ENCODE measurements at regions not wholly inside any gene's neighbourhood (a gene's known extent, or its start where the extent isn't known, plus 50 kb on each side); places are given as distances from the start of the nearest gene placed in this dataset.

- Histone ChIP-seq H3K36me3 (ENCODE audit: control insufficient read depth in 4 of 4, insufficient read depth in 4 of 4, low read length in 4 of 4) (no peaks in the 10 kb centered on the region), H3K4me1 (ENCODE audit: control insufficient read depth in 5 of 5, insufficient read depth in 5 of 5, low read length in 5 of 5) (peaks cover 0 to 6% (median 0%) of the 10 kb centered on the region in 5 donors), H3K9me3 (ENCODE audit: control insufficient read depth in 4 of 4, insufficient read depth in 3 of 4, low read length in 3 of 4) (no peaks in the 10 kb centered on the region), H3K27me3 (ENCODE audit: control insufficient read depth in 3 of 3, insufficient read depth in 3 of 3, low read length in 2 of 3) (no peaks in the 10 kb centered on the region), H3K4me3 (no peak overlapping the region), H3K27ac (ENCODE audit: low read depth in 1 of 2, low read length in 1 of 2) (no peak overlapping the region), H3K9ac (ENCODE audit: insufficient read depth in 1 of 2, low read length in 2 of 2) (no peak overlapping the region)
- TF ChIP-seq CTCF (IDR thresholded peaks at IDR 0.05; ENCODE audit: control extremely low read depth, extremely low read depth), result peak; percentile 14
- ATAC-seq (ENCODE audit: insufficient read depth, low FRiP score) (peak; percentile 34), DNase-seq (peak; percentile 46 to 80 (median 75))
- 13 to 21% methylated on average over 6 of the region's 6 CpGs for WGBS, 2 donors
These were observed 392.2 kb downstream of the ETS1 start for GRCh38 chr11:128195057-128195751.

GRCh38 chr11:128194216-128194615, 393.1 kb downstream of the ETS1 start:
- Histone ChIP-seq H3K27ac (ENCODE audit: low read depth in 1 of 2, low read length in 1 of 2) (no peak overlapping the region), H3K9me3 (ENCODE audit: control insufficient read depth in 4 of 4, insufficient read depth in 3 of 4, low read length in 3 of 4) (no peaks in the 10 kb centered on the region)

GRCh38 chr11:128193615-128194014, 393.7 kb downstream of the ETS1 start:
- Histone ChIP-seq H3K27me3 (ENCODE audit: control insufficient read depth in 3 of 3, insufficient read depth in 3 of 3, low read length in 2 of 3) (no peaks in the 10 kb centered on the region), H3K4me1 (ENCODE audit: control insufficient read depth in 5 of 5, insufficient read depth in 5 of 5, low read length in 5 of 5) (peaks cover 0 to 6% (median 2%) of the 10 kb centered on the region in 5 donors), H3K4me3 (no peak overlapping the region), H3K36me3 (ENCODE audit: control insufficient read depth in 4 of 4, insufficient read depth in 4 of 4, low read length in 4 of 4) (no peaks in the 10 kb centered on the region), H3K9ac (ENCODE audit: insufficient read depth in 1 of 2, low read length in 2 of 2) (no peak overlapping the region), H3K9me3 (ENCODE audit: control insufficient read depth in 4 of 4, insufficient read depth in 3 of 4, low read length in 3 of 4) (no peaks in the 10 kb centered on the region), H3K27ac (ENCODE audit: low read depth in 1 of 2, low read length in 1 of 2) (no peak overlapping the region)
- no peak for TF ChIP-seq CTCF (IDR thresholded peaks at IDR 0.05; ENCODE audit: control extremely low read depth, extremely low read depth)
- DNase-seq (no peak), ATAC-seq (ENCODE audit: insufficient read depth, low FRiP score) (no peak)
- 25 to 43% methylated on average over 4 of the region's 4 CpGs for WGBS, 2 donors

More at GRCh38 chr11:128194216-128194615, 393.1 kb downstream of the ETS1 start:
- ATAC-seq (ENCODE audit: insufficient read depth, low FRiP score), result no peak
- no peak for TF ChIP-seq CTCF (IDR thresholded peaks at IDR 0.05; ENCODE audit: control extremely low read depth, extremely low read depth)
- no peak overlapping the region for H3K4me3 ChIP-seq
- no peak for DNase-seq
- no peak overlapping the region for H3K9ac ChIP-seq (ENCODE audit: insufficient read depth in 1 of 2, low read length in 2 of 2)
- H3K36me3 ChIP-seq (ENCODE audit: control insufficient read depth in 4 of 4, insufficient read depth in 4 of 4, low read length in 4 of 4), result no peaks in the 10 kb centered on the region
- no peaks in the 10 kb centered on the region for H3K27me3 ChIP-seq (ENCODE audit: control insufficient read depth in 3 of 3, insufficient read depth in 3 of 3, low read length in 2 of 3)
- peaks cover 0 to 6% (median 0%) of the 10 kb centered on the region in 5 donors for H3K4me1 ChIP-seq (ENCODE audit: control insufficient read depth in 5 of 5, insufficient read depth in 5 of 5, low read length in 5 of 5)

- Histone ChIP-seq H3K4me3 (no peak overlapping the region), H3K4me1 (ENCODE audit: control insufficient read depth in 5 of 5, insufficient read depth in 5 of 5, low read length in 5 of 5) (peaks cover 0 to 10% (median 3%) of the 10 kb centered on the region in 5 donors), H3K27ac (ENCODE audit: low read depth in 1 of 2, low read length in 1 of 2) (peak overlapping the region in 1 of 2 donors; percentile 66), H3K27me3 (ENCODE audit: control insufficient read depth in 3 of 3, insufficient read depth in 3 of 3, low read length in 2 of 3) (no peaks in the 10 kb centered on the region), H3K9me3 (ENCODE audit: control insufficient read depth in 4 of 4, insufficient read depth in 3 of 4, low read length in 3 of 4) (no peaks in the 10 kb centered on the region), H3K9ac (ENCODE audit: insufficient read depth in 1 of 2, low read length in 2 of 2) (no peak overlapping the region), H3K36me3 (ENCODE audit: control insufficient read depth in 4 of 4, insufficient read depth in 4 of 4, low read length in 4 of 4) (no peaks in the 10 kb centered on the region)
- no peak for ATAC-seq (ENCODE audit: insufficient read depth, low FRiP score)
- TF ChIP-seq CTCF (IDR thresholded peaks at IDR 0.05; ENCODE audit: control extremely low read depth, extremely low read depth), result no peak
- WGBS, 2 donors, result 87 to 92% methylated on average over 5 of the region's 5 CpGs
- DNase-seq, result no peak
These were observed 397.0 kb downstream of the ETS1 start for GRCh38 chr11:128190312-128190711.
